ENCODE measurements at regions not wholly inside any gene's neighbourhood (a gene's known extent, or its start where the extent isn't known, plus 50 kb on each side); places are given as distances from the start of the nearest gene placed in this dataset.

- no peak for DNase-seq (ENCODE audit: low spot score)
- no peak for TF ChIP-seq CTCF (IDR thresholded peaks at IDR 0.05; ENCODE audit: extremely low read depth, insufficient read depth, missing control alignments)
- in situ Hi-C loops (cut with MboI; ENCODE audit: low pct_unique_long_range_greater_than_20kb, low sequenced_read_pairs, unreplicated experiment) = no loop called here
These were observed 538.6 kb upstream of the JARID2 start for GRCh38 chr6:14707276-14707675.

GRCh38 chr6:14707971-14708465, 537.9 kb upstream of the JARID2 start:
- no peak for TF ChIP-seq CTCF (IDR thresholded peaks at IDR 0.05; ENCODE audit: extremely low read depth, insufficient read depth, missing control alignments)
- in situ Hi-C loops (cut with MboI; ENCODE audit: low pct_unique_long_range_greater_than_20kb, low sequenced_read_pairs, unreplicated experiment) = no loop called here
- DNase-seq (ENCODE audit: low spot score) = no peak

GRCh38 chr6:14709066-14709670, 536.7 kb upstream of the JARID2 start:
- in situ Hi-C loops (cut with MboI; ENCODE audit: low pct_unique_long_range_greater_than_20kb, low sequenced_read_pairs, unreplicated experiment) = no loop called here
- no peak for DNase-seq (ENCODE audit: low spot score)
- no peak for TF ChIP-seq CTCF (IDR thresholded peaks at IDR 0.05; ENCODE audit: extremely low read depth, insufficient read depth, missing control alignments)

GRCh38 chr6:14709900-14710299, 536.0 kb upstream of the JARID2 start:
- in situ Hi-C loops (cut with MboI; ENCODE audit: low pct_unique_long_range_greater_than_20kb, low sequenced_read_pairs, unreplicated experiment) = no loop called here
- no peak for DNase-seq (ENCODE audit: low spot score)
- no peak for TF ChIP-seq CTCF (IDR thresholded peaks at IDR 0.05; ENCODE audit: extremely low read depth, insufficient read depth, missing control alignments)

- no peak for DNase-seq (ENCODE audit: low spot score)
- no peak for TF ChIP-seq CTCF (IDR thresholded peaks at IDR 0.05; ENCODE audit: extremely low read depth, insufficient read depth, missing control alignments)
- in situ Hi-C loops (cut with MboI; ENCODE audit: low pct_unique_long_range_greater_than_20kb, low sequenced_read_pairs, unreplicated experiment) = no loop called here
These were observed 535.4 kb upstream of the JARID2 start for GRCh38 chr6:14710421-14710820.

- in situ Hi-C loops (cut with MboI; ENCODE audit: low pct_unique_long_range_greater_than_20kb, low sequenced_read_pairs, unreplicated experiment) = no loop called here
- peak; percentile 21 for DNase-seq (ENCODE audit: low spot score)
- TF ChIP-seq CTCF (IDR thresholded peaks at IDR 0.05; ENCODE audit: extremely low read depth, insufficient read depth, missing control alignments) = peak; percentile 48
These were observed 534.7 kb upstream of the JARID2 start for GRCh38 chr6:14711056-14711703.

All from GM13977 (cell line).